Skin epidermis (tissue), 12 donors: ENCODE measurements at regions not wholly inside any gene's neighbourhood (a gene's known extent, or its start where the extent isn't known, plus 50 kb on each side); places are given as distances from the start of the nearest gene placed in this dataset.

Experiments
- H3K27ac ChIP-seq, 21 experiments: fragments of 200-600 bp; sonication (generic) in 11 of 21; one replicate each; pipeline ENCODE4 v1.5.0; 2020; ENCODE audit warnings: mild to moderate bottlenecking in 3 of 21, inconsistent platforms in 2 of 21, moderate library complexity in 2 of 21
- H3K4me3 ChIP-seq, 7 experiments: fragments of 200-600 bp; sonication (generic) in 2 of 7; one replicate each; pipeline ENCODE4 v1.5.0; 2020; ENCODE audit warnings: inconsistent platforms in 2 of 7, mild to moderate bottlenecking in 2 of 7, moderate library complexity in 1 of 7

DNA sequence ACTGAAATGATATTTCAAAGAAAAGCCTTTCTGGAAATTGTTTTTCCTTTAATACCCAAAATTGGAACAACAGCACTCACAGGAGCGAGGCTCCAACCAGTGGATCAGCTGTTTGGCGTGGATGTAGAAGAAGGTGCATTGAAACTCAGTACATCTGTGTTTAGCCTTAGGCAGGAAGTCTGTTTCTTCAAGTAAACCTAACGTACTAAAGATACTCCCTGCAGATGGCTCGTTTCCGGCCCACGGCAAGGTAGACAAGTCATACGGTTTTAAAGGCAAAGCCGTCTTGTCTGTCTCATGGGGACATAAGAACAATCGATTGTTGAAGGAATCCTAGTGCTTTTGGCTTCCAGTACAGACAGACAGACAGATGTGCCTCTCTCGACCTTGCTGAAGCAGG, 50.0 kb upstream of the CLCN4 start:
- Histone ChIP-seq H3K27ac (peak overlapping the region in 9 of 21 experiments; percentile 11 to 73 (median 34)), H3K4me3 (no peak overlapping the region)
